ENCODE measurements at regions not wholly inside any gene's neighbourhood (a gene's known extent, or its start where the extent isn't known, plus 50 kb on each side); places are given as distances from the start of the nearest gene placed in this dataset.

GRCh38 chr2:204258890-204259289 is 286.4 kb upstream of the PARD3B start:
- Histone ChIP-seq H2BK20ac (ENCODE audit: low read depth, low read length, poor library complexity, severe bottlenecking) (no peak overlapping the region), H3K27ac (ENCODE audit: insufficient read length, low read depth, low read length) (no peak overlapping the region), H3K9ac (ENCODE audit: extremely low read depth, insufficient read length, low read length) (no peak overlapping the region), H2BK12ac (ENCODE audit: insufficient read length, low read depth, low read length) (no peak overlapping the region), H3K56ac (ENCODE audit: insufficient read length, low read depth, low read length) (no peak overlapping the region), H4K5ac (ENCODE audit: insufficient read length, low read depth, low read length) (no peak overlapping the region), H2BK120ac (ENCODE audit: low read depth, low read length, poor library complexity, severe bottlenecking) (no peak overlapping the region), H2AFZ (ENCODE audit: low read length) (no peak overlapping the region), H3K79me1 (ENCODE audit: insufficient read depth, low read depth, low read length, poor library complexity, severe bottlenecking) (no peaks in the 10 kb centered on the region), H3K4ac (ENCODE audit: low read depth, low read length) (no peak overlapping the region), H3K27me3 (ENCODE audit: insufficient read depth, low read length) (no peaks in the 10 kb centered on the region), H3K9me3 (ENCODE audit: control insufficient read depth, low read depth, low read length) (no peaks in the 10 kb centered on the region), H3T11ph (ENCODE audit: low read length) (no peak overlapping the region), H2AK5ac (ENCODE audit: insufficient read length, low read length) (no peak overlapping the region), H2BK5ac (ENCODE audit: insufficient read length, low read length) (no peak overlapping the region), H3K18ac (ENCODE audit: insufficient read length, low read depth, low read length) (no peak overlapping the region), H3K14ac (ENCODE audit: insufficient read depth, low read length) (no peak overlapping the region), H2BK15ac (ENCODE audit: low read depth, low read length) (no peak overlapping the region), H3K23ac (ENCODE audit: insufficient read length, low read depth, low read length) (no peak overlapping the region), H4K91ac (ENCODE audit: insufficient read length, low read depth, low read length) (no peak overlapping the region), H4K20me1 (ENCODE audit: control insufficient read depth, insufficient read depth, insufficient read length) (no peaks in the 10 kb centered on the region), H3K79me2 (ENCODE audit: insufficient read depth, low read length) (no peaks in the 10 kb centered on the region), H4K8ac (replicated peaks; ENCODE audit: insufficient read length, low read depth, low read length) (no peak overlapping the region), H3K4me2 (ENCODE audit: insufficient read depth, insufficient read length, low read length) (no peak overlapping the region), H3K4me1 (ENCODE audit: insufficient read depth, low read length) (peaks cover 3% of the 10 kb centered on the region; the same call in 1 of the 2 replicates), H3K23me2 (ENCODE audit: insufficient read length, low read depth, low read length, poor library complexity, severe bottlenecking) (no peaks in the 10 kb centered on the region)
- Mint-ChIP-seq H3K9me3 (no peaks in the 10 kb centered on the region), H3K36me3 (ENCODE audit: insufficient read depth in 1 of 3, low read depth in 3 of 3) (no peaks in the 10 kb centered on the region), H3K4me3 (no peak overlapping the region), H3K4me1 (peaks cover 19 to 27% of the 10 kb centered on the region in 2 experiments), H3K27me3 (ENCODE audit: low read depth) (peaks cover under 1% of the 10 kb centered on the region; the same call in 1 of the 2 replicates), H3K27ac (no peak overlapping the region)
- no peak for TF ChIP-seq CTCF (conservative IDR thresholded peaks at IDR 0.05)
- DNase-seq: no peak

Data from H9 (cell line).